HepG2 (cell line): ENCODE measurements at regions not wholly inside any gene's neighbourhood (a gene's known extent, or its start where the extent isn't known, plus 50 kb on each side); places are given as distances from the start of the nearest gene placed in this dataset.

Experiments used
- ATAC-seq: fragments of 200-7000 bp; cut with Tn5 transposase; 3 replicates; pipeline ENCODE4 v1.9.1; 2020; ENCODE audit warnings: mild to moderate bottlenecking, moderate library complexity
- BruUV-seq: library from RNA; stranded (reverse); fragments of 400-500 nt; replicated peaks from 2 replicates; lab custom pipeline; 2021; lab: Mats Ljungman, UMichigan
- CTCF ChIA-PET: fragments of 300-600 bp; formaldehyde crosslinking; extraction: SDS; loops from one replicate; lab custom pipeline; 2021; ENCODE audit warnings: low total read pairs, inconsistent platforms, low intra/inter-chr PET ratio; lab: Yijun Ruan, JAX
- POLR2A ChIA-PET: fragments of 350-600 bp; sonication (Branson Sonifier 250); formaldehyde crosslinking; loops from one replicate; lab custom pipeline; 2020; ENCODE audit warnings: antibody characterized with exemption, inconsistent platforms; lab: Yijun Ruan, JAX
- DNase-seq: peaks from one replicate; pipeline ENCODE4 v3.0.0-alpha.2; 2015; ENCODE audit warnings: low spot score
- FAIRE-seq: peaks from 3 replicates; lab custom pipeline; 2011; peaks lifted over from hg19 to GRCh38; lab: Jason Lieb, UNC
- H2AFZ ChIP-seq: one replicate; pipeline ENCODE4 v1.6.1; 2011; ENCODE audit warnings: low read length, inconsistent platforms
- H3K27ac ChIP-seq: fragments of 300-600 bp; 3 replicates; pipeline ENCODE4 v1.8.0; 2011; ENCODE audit warnings: mixed run types, mild to moderate bottlenecking, mixed read lengths, low read length, inconsistent platforms; ENCODE audit not compliant: insufficient read depth; ENCODE audit errors: extremely low read length
- H3K27me3 ChIP-seq, 2 experiments: fragments of 200-600 bp in 1 of 2; 2 replicates in 1 of 2; 3 replicates in 1 of 2; pipeline versions ENCODE4 v1.6.0 to v1.8.0; 2011; ENCODE audit warnings: low read length in 2 of 2, mild to moderate bottlenecking in 2 of 2, moderate library complexity in 2 of 2, inconsistent platforms in 1 of 2; ENCODE audit not compliant: insufficient read depth in 2 of 2, control insufficient read depth in 1 of 2
- H3K36me3 ChIP-seq, 2 experiments: fragments of 200-600 bp in 1 of 2; replicated peaks in 1 of 2; 2 replicates in 1 of 2; 3 replicates in 1 of 2; pipeline versions ENCODE4 v1.5.1 to v1.8.0; 2011; ENCODE audit warnings: low read length in 2 of 2, inconsistent platforms in 1 of 2; ENCODE audit not compliant: insufficient read depth in 2 of 2, control insufficient read depth in 1 of 2
- H3K4me1 ChIP-seq: 2 replicates; pipeline ENCODE4 v1.5.1; 2012; ENCODE audit warnings: low read length, inconsistent platforms; ENCODE audit not compliant: insufficient read depth
- H3K4me2 ChIP-seq: 2 replicates; pipeline ENCODE4 v1.6.0; 2011; ENCODE audit warnings: low read depth, low read length, inconsistent platforms
- H3K4me3 ChIP-seq, 3 experiments: fragments of 200-600 bp in 1 of 3; sonication (generic), shearing (Covaris generic) in 1 of 3; replicated peaks in 1 of 3; 2 replicates each; pipeline ENCODE4 v1.5.1; 2011 to 2016; ENCODE audit warnings: low read length in 3 of 3, inconsistent platforms in 2 of 3, low read depth in 2 of 3, mild to moderate bottlenecking in 2 of 3, control low read depth in 1 of 3, mixed read lengths in 1 of 3; ENCODE audit not compliant: insufficient read depth in 1 of 3
- H3K79me2 ChIP-seq: one replicate; pipeline ENCODE4 v1.6.1; 2011; ENCODE audit warnings: low read length, inconsistent platforms; ENCODE audit not compliant: insufficient read depth
- H3K9ac ChIP-seq: 2 replicates; pipeline ENCODE4 v1.6.0; 2011; ENCODE audit warnings: mild to moderate bottlenecking, low read depth, low read length, inconsistent platforms; ENCODE audit not compliant: insufficient read depth
- H3K9me3 ChIP-seq: 2 replicates; pipeline ENCODE4 v1.5.1; 2012; ENCODE audit warnings: mild to moderate bottlenecking, low read length
- H4K20me1 ChIP-seq: 2 replicates; pipeline ENCODE4 v1.6.0; 2011; ENCODE audit warnings: inconsistent platforms, mild to moderate bottlenecking, low read length, moderate library complexity; ENCODE audit not compliant: insufficient read depth
- CHCHD3 ChIP-seq: sonication (generic); formaldehyde crosslinking; IDR thresholded peaks from 2 replicates; pipeline ENCODE4 v1.8.0; 2022; ENCODE audit warnings: mild to moderate bottlenecking, missing genetic modification reagents, moderate library complexity
- FOXA3 ChIP-seq: IDR thresholded peaks from 2 replicates; pipeline ENCODE4 v1.6.1; 2016; ENCODE audit warnings: missing genetic modification reagents, missing compliant biosample characterization
- PATZ1 ChIP-seq: sonication (generic); formaldehyde crosslinking; IDR thresholded peaks from 2 replicates; pipeline ENCODE4 v1.4.0; 2020; ENCODE audit warnings: missing genetic modification reagents
- TBX3 ChIP-seq: fragments of 450-650 bp; IDR thresholded peaks from 2 replicates; pipeline ENCODE4 v1.6.1; 2017; ENCODE audit warnings: antibody characterized with exemption, mild to moderate bottlenecking, inconsistent platforms, borderline replicate concordance
- ZNF281 ChIP-seq: sonication (generic); formaldehyde crosslinking; IDR thresholded peaks from 2 replicates; pipeline ENCODE4 v1.4.0; 2020; ENCODE audit warnings: missing genetic modification reagents, borderline replicate concordance
- ZNF761 ChIP-seq: sonication (generic); formaldehyde crosslinking; conservative IDR thresholded peaks from 2 replicates; pipeline ENCODE4 v1.4.0; 2020; ENCODE audit warnings: mild to moderate bottlenecking, missing genetic modification reagents
- WGBS: methylation state at CpG from one replicate; pipeline ENCODE4 v1.1.6; 2017; ENCODE audit warnings: low lambda C conversion rate; 5-methylcytosine and 5-hydroxymethylcytosine counted together
- in situ Hi-C: cut with HindIII; loops from 2 replicates; pipeline ENCODE4 v1.10.0; 2017; ENCODE audit warnings: low pct_unique_long_range_greater_than_20kb; ENCODE audit not compliant: extremely low pct_ligation_motif_present
- intact Hi-C: fragments of 100-400 bp; cut with micrococcal nuclease; formaldehyde crosslinking; loops from one replicate; pipeline ENCODE4 v1.10.0; 2022; ENCODE audit not compliant: unreplicated experiment

- TF ChIP-seq ZNF281 (CRISPR knock-in tag) (no peak), CHCHD3 (CRISPR knock-in tag) (no peak), PATZ1 (no peak)
Observed at GRCh38 chr5:99998319-99998718, 536.9 kb upstream of the FAM174A start (continued).

- ChIA-PET POLR2A (no interaction called here), CTCF (no interaction called here)
- FAIRE-seq = no peak
- Histone ChIP-seq H2AFZ (no peak overlapping the region), H3K4me3 (no peak overlapping the region), H3K4me2 (no peak overlapping the region), H3K79me2 (no peaks in the 10 kb centered on the region), H3K4me1 (no peaks in the 10 kb centered on the region), H4K20me1 (no peaks in the 10 kb centered on the region), H3K9ac (no peak overlapping the region), H3K9me3 (no peaks in the 10 kb centered on the region), H3K27me3 (no peaks in the 10 kb centered on the region), H3K36me3 (no peaks in the 10 kb centered on the region), H3K27ac (no peak overlapping the region)
- no peak for ATAC-seq
- 1% methylated on average over 2 of the region's 2 CpGs for WGBS
- BruUV-seq = no TSS peak
- no peak for DNase-seq
- intact Hi-C loops = no loop called here
- no peak for TF ChIP-seq FOXA3
- TF ChIP-seq TBX3 = no peak
- no peak for TF ChIP-seq ZNF761 (CRISPR knock-in tag)
- in situ Hi-C loops = no loop called here
Observed at GRCh38 chr5:99995407-99995806, 539.8 kb upstream of the FAM174A start.
